GM12878 (cell line): ENCODE measurements at regions not wholly inside any gene's neighbourhood (a gene's known extent, or its start where the extent isn't known, plus 50 kb on each side); places are given as distances from the start of the nearest gene placed in this dataset.

Experiments
- ATAC-seq: fragments of 200-7000 bp; cut with Tn5 transposase; 3 replicates; pipeline ENCODE4 v1.9.1; 2020; ENCODE audit warnings: mild to moderate bottlenecking, moderate library complexity
- BruUV-seq: library from RNA; stranded (reverse); fragments of 400-500 nt; replicated peaks from 2 replicates; lab custom pipeline; 2021; lab: Mats Ljungman, UMichigan
- CTCF ChIA-PET: fragments of 300-600 bp; sonication (Branson Sonifier 250); formaldehyde crosslinking; extraction: SDS; loops from one replicate; lab custom pipeline; 2021; ENCODE audit warnings: inconsistent platforms; lab: Yijun Ruan, JAX
- POLR2A ChIA-PET: fragments of 350-600 bp; formaldehyde crosslinking; extraction: SDS; loops from one replicate; lab custom pipeline; 2021; ENCODE audit warnings: inconsistent platforms; lab: Charles Lee
- RAD21 ChIA-PET: fragments of 300-600 bp; sonication (Branson Sonifier 250); formaldehyde crosslinking; loops from one replicate; lab custom pipeline; 2023; ENCODE audit warnings: antibody characterized with exemption; ENCODE audit not compliant: unreplicated experiment; lab: Charles Lee
- SMC1A ChIA-PET: fragments of 300-600 bp; sonication (Branson Sonifier 250); formaldehyde crosslinking; loops from one replicate; lab custom pipeline; 2023; ENCODE audit not compliant: unreplicated experiment, uncharacterized antibody; lab: Charles Lee
- DNase-seq: peaks from one replicate; pipeline ENCODE4 v3.0.0-alpha.2; 2011; ENCODE audit warnings: low read depth, low spot score
- FAIRE-seq: peaks from 3 replicates; lab custom pipeline; 2011; peaks lifted over from hg19 to GRCh38; lab: Jason Lieb, UNC
- H2AFZ ChIP-seq: 2 replicates; pipeline ENCODE4 v1.6.0; 2011; ENCODE audit warnings: low read depth, low read length, control low read depth; ENCODE audit not compliant: control insufficient read depth
- H3K27ac ChIP-seq: 2 replicates; pipeline ENCODE4 v1.5.1; 2011; ENCODE audit warnings: control low read depth; ENCODE audit not compliant: control insufficient read depth, insufficient read depth
- H3K27me3 ChIP-seq, 2 experiments: replicated peaks in 1 of 2; 2 replicates each; pipeline versions ENCODE4 v1.6.0 to v1.6.1; 2011; ENCODE audit warnings: low read length in 1 of 2; ENCODE audit not compliant: control insufficient read depth in 2 of 2, insufficient read depth in 2 of 2
- H3K36me3 ChIP-seq, 2 experiments: 2 replicates each; pipeline ENCODE4 v1.5.1; 2011; ENCODE audit warnings: low read length in 1 of 2; ENCODE audit not compliant: control insufficient read depth in 2 of 2, insufficient read depth in 2 of 2
- H3K4me1 ChIP-seq: 2 replicates; pipeline ENCODE4 v1.6.1; 2011; ENCODE audit warnings: mild to moderate bottlenecking, low read length, moderate library complexity, mixed read lengths; ENCODE audit not compliant: control insufficient read depth, insufficient read depth
- H3K4me2 ChIP-seq: 2 replicates; pipeline ENCODE4 v1.6.0; 2011; ENCODE audit warnings: control low read depth; ENCODE audit not compliant: control insufficient read depth, insufficient read depth
- H3K4me3 ChIP-seq: fragments of 200-600 bp; sonication (generic); 2 replicates; pipeline ENCODE4 v1.5.1; 2016
- H3K79me2 ChIP-seq: 2 replicates; pipeline ENCODE4 v1.6.0; 2011; ENCODE audit warnings: low read length; ENCODE audit not compliant: control insufficient read depth, insufficient read depth
- H3K9ac ChIP-seq: 2 replicates; pipeline ENCODE4 v1.8.0; 2011; ENCODE audit warnings: low read length, control low read depth, mixed read lengths; ENCODE audit not compliant: control insufficient read depth, insufficient read depth
- H3K9me3 ChIP-seq: replicated peaks from 3 replicates; pipeline ENCODE4 v1.5.1; 2011; ENCODE audit warnings: mild to moderate bottlenecking, low read length; ENCODE audit not compliant: control insufficient read depth, insufficient read depth
- H4K20me1 ChIP-seq: 2 replicates; pipeline ENCODE4 v1.6.0; 2011; ENCODE audit not compliant: control insufficient read depth, insufficient read depth
- BACH1 ChIP-seq: fragments of 450-650 bp; IDR thresholded peaks from 2 replicates; pipeline ENCODE4 v1.6.1; 2017; ENCODE audit warnings: mild to moderate bottlenecking, borderline replicate concordance
- FOXM1 ChIP-seq: IDR thresholded peaks from 2 replicates; pipeline ENCODE4 v1.6.1; 2012; ENCODE audit warnings: low read depth, mild to moderate bottlenecking, inconsistent platforms, low read length, moderate library complexity
- ZNF687 ChIP-seq: fragments of 450-650 bp; IDR thresholded peaks from 2 replicates; pipeline ENCODE4 v1.6.1; 2017; ENCODE audit warnings: mild to moderate bottlenecking, moderate library complexity
- WGBS: methylation state at CpG from one replicate; pipeline ENCODE4 v1.1.6; 2016; ENCODE audit warnings: low lambda C conversion rate; ENCODE audit not compliant: insufficient replicate concordance, insufficient coverage; ENCODE audit errors: missing lambda C conversion rate; 5-methylcytosine and 5-hydroxymethylcytosine counted together
- in situ Hi-C: fragments of 300-500 bp; cut with MboI; formaldehyde crosslinking; loops from 9 replicates; pipeline ENCODE4 v1.14.3; 2018; ENCODE audit warnings: mixed read lengths
- intact Hi-C: fragments of 100-400 bp; cut with micrococcal nuclease; formaldehyde crosslinking; loops from one replicate; pipeline ENCODE4 v1.14.2; 2022; ENCODE audit not compliant: unreplicated experiment
- TF ChIP-seq, protein P1 (sequence below): fragments of 450-650 bp; formaldehyde crosslinking; IDR thresholded peaks from 2 replicates; pipeline ENCODE4 v1.5.0; 2022; ENCODE audit warnings: mild to moderate bottlenecking, missing genetic modification characterization

DNA sequence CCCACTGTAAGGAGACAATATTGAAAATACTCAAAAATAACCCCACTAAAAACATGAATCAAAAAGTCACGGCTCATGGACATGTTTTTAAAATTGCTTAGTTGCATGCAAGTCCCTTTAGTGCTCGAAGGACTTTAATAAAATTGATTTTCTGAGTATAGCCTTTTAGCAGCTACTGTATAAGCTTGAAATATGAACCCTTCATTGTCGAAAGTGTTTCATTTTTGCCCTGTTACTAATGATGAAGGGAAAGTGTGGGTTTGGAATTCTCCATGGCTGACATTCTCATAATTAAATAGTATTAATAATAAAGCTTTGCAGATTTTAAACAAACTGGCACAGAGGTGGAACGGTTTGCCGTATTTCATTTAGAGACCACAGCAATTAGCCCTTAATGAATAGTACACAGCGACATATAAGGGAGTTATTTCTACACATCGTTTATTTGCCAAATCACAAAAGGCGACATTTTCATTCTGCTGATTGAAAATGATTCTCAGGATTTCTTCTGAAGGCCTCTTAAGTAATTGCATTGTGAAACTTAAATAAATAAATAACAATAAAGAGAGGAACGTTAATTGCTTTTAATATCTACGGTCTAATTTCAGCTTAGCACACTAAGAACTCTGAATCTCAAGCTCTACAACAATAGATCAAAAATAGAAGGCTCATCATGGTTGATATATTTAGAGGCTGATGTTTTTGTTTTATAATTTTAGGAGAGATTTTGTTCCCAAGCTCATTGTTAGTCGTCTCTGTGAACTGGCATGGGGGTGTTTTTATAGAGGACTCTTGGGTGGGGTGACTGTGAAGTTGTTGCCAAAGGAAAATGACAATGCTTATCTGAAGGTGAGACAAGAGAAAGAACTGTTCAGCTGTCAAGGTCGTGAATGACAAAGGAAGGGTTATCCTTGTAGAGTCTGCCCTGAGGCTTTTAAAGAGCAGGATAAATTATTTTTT is 60.6 kb downstream of the IRX6 start (continued):
- TF ChIP-seq ZNF687 (no peak), BACH1 (no peak)

GRCh38 chr16:55385359-55385758 is 61.4 kb downstream of the IRX6 start:
- ChIA-PET SMC1A (no interaction called here), CTCF (interaction anchor here (1.3 kb wide), 1 partner anchor 79 kb away, joined by 6 read pairs; no protein-coding TSS in a partner anchor), POLR2A (no interaction called here), RAD21 (no interaction called here)
- H3K9me3 ChIP-seq, result no peaks in the 10 kb centered on the region
- intact Hi-C loops (no loop called here), in situ Hi-C loops (no loop called here)
- no peak for ATAC-seq
- H3K4me1 ChIP-seq, result no peaks in the 10 kb centered on the region
- no peaks in the 10 kb centered on the region for H3K36me3 ChIP-seq
- no peak overlapping the region for H3K4me3 ChIP-seq
- H4K20me1 ChIP-seq, result no peaks in the 10 kb centered on the region
- H3K79me2 ChIP-seq, result no peaks in the 10 kb centered on the region
- no peak for DNase-seq
- WGBS, result 62% methylated on average over 3 of the region's 3 CpGs
- no peak overlapping the region for H2AFZ ChIP-seq
- FAIRE-seq, result no peak
- H3K9ac ChIP-seq, result no peak overlapping the region
- H3K4me2 ChIP-seq, result no peak overlapping the region
- BruUV-seq, result no TSS peak
- H3K27ac ChIP-seq, result no peak overlapping the region
- H3K27me3 ChIP-seq, result no peaks in the 10 kb centered on the region
- TF ChIP-seq FOXM1, result no peak
- TF ChIP-seq, protein P1, sequence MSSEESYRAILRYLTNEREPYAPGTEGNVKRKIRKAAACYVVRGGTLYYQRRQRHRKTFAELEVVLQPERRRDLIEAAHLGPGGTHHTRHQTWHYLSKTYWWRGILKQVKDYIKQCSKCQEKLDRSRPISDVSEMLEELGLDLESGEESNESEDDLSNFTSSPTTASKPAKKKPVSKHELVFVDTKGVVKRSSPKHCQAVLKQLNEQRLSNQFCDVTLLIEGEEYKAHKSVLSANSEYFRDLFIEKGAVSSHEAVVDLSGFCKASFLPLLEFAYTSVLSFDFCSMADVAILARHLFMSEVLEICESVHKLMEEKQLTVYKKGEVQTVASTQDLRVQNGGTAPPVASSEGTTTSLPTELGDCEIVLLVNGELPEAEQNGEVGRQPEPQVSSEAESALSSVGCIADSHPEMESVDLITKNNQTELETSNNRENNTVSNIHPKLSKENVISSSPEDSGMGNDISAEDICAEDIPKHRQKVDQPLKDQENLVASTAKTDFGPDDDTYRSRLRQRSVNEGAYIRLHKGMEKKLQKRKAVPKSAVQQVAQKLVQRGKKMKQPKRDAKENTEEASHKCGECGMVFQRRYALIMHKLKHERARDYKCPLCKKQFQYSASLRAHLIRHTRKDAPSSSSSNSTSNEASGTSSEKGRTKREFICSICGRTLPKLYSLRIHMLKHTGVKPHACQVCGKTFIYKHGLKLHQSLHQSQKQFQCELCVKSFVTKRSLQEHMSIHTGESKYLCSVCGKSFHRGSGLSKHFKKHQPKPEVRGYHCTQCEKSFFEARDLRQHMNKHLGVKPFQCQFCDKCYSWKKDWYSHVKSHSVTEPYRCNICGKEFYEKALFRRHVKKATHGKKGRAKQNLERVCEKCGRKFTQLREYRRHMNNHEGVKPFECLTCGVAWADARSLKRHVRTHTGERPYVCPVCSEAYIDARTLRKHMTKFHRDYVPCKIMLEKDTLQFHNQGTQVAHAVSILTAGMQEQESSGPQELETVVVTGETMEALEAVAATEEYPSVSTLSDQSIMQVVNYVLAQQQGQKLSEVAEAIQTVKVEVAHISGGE (CRISPR knock-in tag), result no peak
- no peak for TF ChIP-seq ZNF687
